Activated CD4-positive, alpha-beta T cell treated with anti-CD3 and anti-CD28 coated beads, Interleukin-2, amount 10 ng/mL, durations not matched to agents 7 days and 5 days (primary cell): ENCODE measurements at regions not wholly inside any gene's neighbourhood (a gene's known extent, or its start where the extent isn't known, plus 50 kb on each side); places are given as distances from the start of the nearest gene placed in this dataset.

ENCODE experiments used
- CTCF ChIA-PET: fragments of 350-600 bp; sonication (Branson Sonifier 250); formaldehyde crosslinking; loops from one replicate; lab custom pipeline; 2021; ENCODE audit warnings: antibody characterized with exemption; lab: Charles Lee
- POLR2A ChIA-PET: fragments of 350-600 bp; sonication (Branson Sonifier 250); formaldehyde crosslinking; loops from one replicate; lab custom pipeline; 2021; ENCODE audit warnings: antibody characterized with exemption; lab: Charles Lee
- DNase-seq: peaks from one replicate; pipeline ENCODE4 v3.0.0-alpha.2; 2020
- H3K27ac Mint-ChIP-seq: one replicate; pipeline ENCODE4 v1.8.0; 2021; ENCODE audit warnings: mild to moderate bottlenecking, moderate library complexity, mixed read lengths
- H3K27me3 Mint-ChIP-seq: one replicate; pipeline ENCODE4 v1.8.0; 2021; ENCODE audit warnings: mixed read lengths
- H3K36me3 Mint-ChIP-seq: one replicate; pipeline ENCODE4 v1.8.0; 2021; ENCODE audit warnings: low read depth, mixed read lengths
- H3K4me1 Mint-ChIP-seq: one replicate; pipeline ENCODE4 v1.8.0; 2021; ENCODE audit warnings: mixed read lengths
- H3K4me3 Mint-ChIP-seq: one replicate; pipeline ENCODE4 v1.8.0; 2021; ENCODE audit warnings: mild to moderate bottlenecking, moderate library complexity, mixed read lengths
- H3K9me3 Mint-ChIP-seq: one replicate; pipeline ENCODE4 v1.8.0; 2021; ENCODE audit warnings: mixed read lengths

DNA sequence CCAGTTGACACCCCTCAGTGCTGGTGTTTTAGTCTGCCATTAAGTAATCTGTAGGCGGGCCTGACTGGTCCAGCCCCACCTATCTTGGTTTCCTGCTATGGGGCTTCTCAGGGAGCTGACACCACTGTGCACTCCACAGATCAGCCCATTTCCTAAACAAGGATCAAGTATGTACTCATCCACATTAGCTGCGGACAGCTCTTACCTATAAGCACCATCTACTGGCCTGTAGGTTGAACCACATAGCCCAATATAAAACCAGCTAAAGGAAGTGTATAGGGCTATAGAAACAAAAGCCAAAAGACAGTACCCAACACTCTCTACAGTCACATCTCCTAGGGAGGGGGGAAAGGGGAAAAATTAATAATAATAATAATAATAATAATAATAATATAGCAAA is 353.5 kb upstream of the CXorf51B start:
- Mint-ChIP-seq H3K27ac (no peak overlapping the region), H3K36me3 (no peaks in the 10 kb centered on the region), H3K9me3 (no peaks in the 10 kb centered on the region), H3K27me3 (no peaks in the 10 kb centered on the region), H3K4me1 (no peaks in the 10 kb centered on the region), H3K4me3 (no peak overlapping the region)
- ChIA-PET POLR2A (no interaction called here), CTCF (no interaction called here)
- no peak for DNase-seq

DNA sequence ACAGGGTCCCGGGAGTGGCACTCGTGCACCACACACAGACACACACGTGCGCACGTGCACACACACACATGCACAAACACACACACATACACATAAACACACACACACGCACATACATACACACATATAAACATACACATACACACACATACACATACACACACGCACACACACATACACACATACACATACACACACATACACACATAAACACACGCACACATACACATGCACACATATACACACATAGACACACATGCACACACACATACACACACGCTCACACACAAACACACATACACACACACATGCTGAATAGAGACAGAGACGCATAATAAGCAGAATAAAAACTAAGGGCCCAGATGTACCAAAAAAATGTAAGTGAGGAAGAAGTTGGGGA is 332.2 kb upstream of the CXorf51B start:
- Mint-ChIP-seq H3K27ac (no peak overlapping the region), H3K4me3 (no peak overlapping the region), H3K36me3 (no peaks in the 10 kb centered on the region), H3K9me3 (peaks cover 13% of the 10 kb centered on the region), H3K4me1 (no peaks in the 10 kb centered on the region), H3K27me3 (no peaks in the 10 kb centered on the region)
- ChIA-PET POLR2A (no interaction called here), CTCF (no interaction called here)
- DNase-seq: no peak

DNA sequence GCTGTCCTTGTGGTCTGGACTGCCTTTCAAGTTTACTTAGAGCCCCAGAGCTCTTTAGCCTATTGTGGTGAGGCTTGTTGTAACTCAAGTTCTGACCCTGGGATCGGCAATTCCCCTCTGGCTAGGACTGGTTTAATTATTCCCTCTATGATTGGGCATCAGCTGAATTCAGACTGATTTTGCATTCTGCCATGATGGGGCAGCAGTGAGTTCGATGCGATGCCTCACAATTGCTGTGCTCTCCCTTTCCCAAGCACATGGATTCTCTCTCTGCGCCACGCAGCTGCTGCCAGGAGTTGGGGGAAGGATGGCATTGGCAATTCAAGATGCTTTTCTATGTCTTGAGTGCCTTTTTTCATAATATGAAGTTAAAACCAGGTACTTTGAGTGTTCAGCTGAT is 327.8 kb upstream of the CXorf51B start:
- Mint-ChIP-seq H3K27ac (no peak overlapping the region), H3K9me3 (peaks cover 3% of the 10 kb centered on the region), H3K4me1 (no peaks in the 10 kb centered on the region), H3K27me3 (no peaks in the 10 kb centered on the region), H3K4me3 (no peak overlapping the region), H3K36me3 (no peaks in the 10 kb centered on the region)
- DNase-seq: no peak
- POLR2A ChIA-PET: no interaction called here
- CTCF ChIA-PET: no interaction called here
